ENCODE measurements at regions not wholly inside any gene's neighbourhood (a gene's known extent, or its start where the extent isn't known, plus 50 kb on each side); places are given as distances from the start of the nearest gene placed in this dataset.

DNA sequence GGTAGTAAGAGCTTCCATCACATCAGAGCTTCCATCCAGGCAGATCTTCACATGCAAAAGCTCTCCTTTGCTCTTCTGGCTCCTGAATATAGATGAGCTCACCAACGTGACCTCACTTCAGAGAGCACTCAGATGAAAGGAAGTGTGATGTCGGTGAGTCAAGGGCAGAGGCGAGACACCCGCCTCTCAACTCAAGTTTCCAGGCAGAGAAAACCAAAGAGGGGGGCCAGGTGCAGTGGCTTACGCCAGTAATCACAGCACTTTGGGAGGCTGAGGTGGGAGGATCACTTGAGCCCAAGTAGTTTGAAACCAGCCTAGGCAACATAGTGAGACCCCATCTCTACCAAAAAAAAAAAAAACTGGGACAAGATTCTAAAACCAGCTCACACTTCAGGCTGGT, 126.9 kb downstream of the DUSP6 start:
- TF ChIP-seq GATA3 (IDR thresholded peaks at IDR 0.05; ENCODE audit: low read depth, low read length), result no peak
- TF ChIP-seq GATA2 (IDR thresholded peaks at IDR 0.05; ENCODE audit: low read depth, low read length), result no peak
